ENCODE measurements at regions not wholly inside any gene's neighbourhood (a gene's known extent, or its start where the extent isn't known, plus 50 kb on each side); places are given as distances from the start of the nearest gene placed in this dataset.
A peak's percentile ranks its signal among the peaks of the same experiment; 100 is the strongest.
"Not testable (repeated sequence)": the region's sequence is repeated elsewhere in the genome, so short reads cannot be mapped to it uniquely, and the experiment has no call there.

- Mint-ChIP-seq H3K27ac (no peak overlapping the region), H3K9me3 (peaks cover 5 to 6% of the 10 kb centered on the region in 2 donors), H3K27me3 (ENCODE audit: low read depth) (peaks cover 49% of the 10 kb centered on the region), H3K36me3 (ENCODE audit: insufficient read depth in 2 of 2) (peaks cover 0 to 2% of the 10 kb centered on the region in 2 donors), H3K4me1 (ENCODE audit: low read depth) (no peaks in the 10 kb centered on the region), H3K4me3 (no peak overlapping the region)
- ATAC-seq (replicated peaks in 1 of 2) = no peak
- DNase-seq = no peak
Measured at GRCh38 chr7:45331563-45331962, 174.0 kb downstream of the RAMP3 start.

GRCh38 chr7:45335024-45335423, 177.4 kb downstream of the RAMP3 start:
- H3K4me1 Mint-ChIP-seq (ENCODE audit: low read depth); H3K27ac Mint-ChIP-seq; H3K9me3 Mint-ChIP-seq; H3K36me3 Mint-ChIP-seq (ENCODE audit: insufficient read depth in 2 of 2); H3K4me3 Mint-ChIP-seq; DNase-seq; ATAC-seq (replicated peaks in 1 of 2): not testable (repeated sequence)
- peaks cover 44% of the 10 kb centered on the region for H3K27me3 Mint-ChIP-seq (ENCODE audit: low read depth)

GRCh38 chr7:45342236-45342635, 184.6 kb downstream of the RAMP3 start:
- no peaks in the 10 kb centered on the region for H3K36me3 Mint-ChIP-seq (ENCODE audit: insufficient read depth in 2 of 2)
- H3K4me3 Mint-ChIP-seq = no peak overlapping the region
- peak in 1 of 2 donors; percentile 57 for ATAC-seq (replicated peaks in 1 of 2)
- H3K9me3 Mint-ChIP-seq = no peaks in the 10 kb centered on the region
- DNase-seq = no peak
- no peaks in the 10 kb centered on the region for H3K4me1 Mint-ChIP-seq (ENCODE audit: low read depth)
- no peak overlapping the region for H3K27ac Mint-ChIP-seq
- H3K27me3 Mint-ChIP-seq (ENCODE audit: low read depth) = peaks cover 22% of the 10 kb centered on the region

GRCh38 chr7:45343746-45344145, 186.2 kb downstream of the RAMP3 start:
- DNase-seq (no peak), ATAC-seq (replicated peaks in 1 of 2) (no peak)
- H3K36me3 Mint-ChIP-seq (ENCODE audit: insufficient read depth in 2 of 2) = no peaks in the 10 kb centered on the region
- no peak overlapping the region for H3K27ac Mint-ChIP-seq
- no peaks in the 10 kb centered on the region for H3K9me3 Mint-ChIP-seq
- H3K4me3 Mint-ChIP-seq = no peak overlapping the region
- peaks cover 27% of the 10 kb centered on the region for H3K27me3 Mint-ChIP-seq (ENCODE audit: low read depth)
- H3K4me1 Mint-ChIP-seq (ENCODE audit: low read depth) = no peaks in the 10 kb centered on the region

DNA sequence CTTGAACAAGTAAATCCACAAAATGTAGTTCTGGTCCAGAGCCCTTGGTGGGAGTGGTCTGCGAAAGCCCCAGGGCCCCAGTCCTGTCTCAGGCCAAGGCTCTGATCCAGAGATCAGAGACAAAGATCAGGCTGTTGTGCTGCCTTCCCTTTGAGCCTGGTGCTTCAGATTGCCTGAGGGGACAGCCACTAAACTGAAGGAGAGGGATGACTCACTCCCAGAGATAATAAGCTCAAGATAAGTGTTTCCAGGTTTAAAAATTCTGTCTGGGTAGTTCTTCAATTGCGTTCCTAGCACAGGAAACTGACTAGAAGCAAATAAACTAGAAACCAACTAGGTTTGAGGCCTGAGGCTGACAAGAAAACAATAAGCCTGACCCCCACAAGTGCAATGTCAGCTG, 190.2 kb downstream of the RAMP3 start:
- Mint-ChIP-seq H3K4me3 (no peak overlapping the region), H3K4me1 (ENCODE audit: low read depth) (no peaks in the 10 kb centered on the region), H3K36me3 (ENCODE audit: insufficient read depth in 2 of 2) (no peaks in the 10 kb centered on the region), H3K9me3 (no peaks in the 10 kb centered on the region), H3K27me3 (ENCODE audit: low read depth) (peaks cover 17% of the 10 kb centered on the region), H3K27ac (no peak overlapping the region)
- ATAC-seq (replicated peaks in 1 of 2) (no peak), DNase-seq (no peak)

GRCh38 chr7:45349090-45349489, 191.5 kb downstream of the RAMP3 start:
- DNase-seq (no peak), ATAC-seq (replicated peaks in 1 of 2) (no peak)
- Mint-ChIP-seq H3K36me3 (ENCODE audit: insufficient read depth in 2 of 2) (no peaks in the 10 kb centered on the region), H3K4me3 (no peak overlapping the region), H3K9me3 (no peaks in the 10 kb centered on the region), H3K4me1 (ENCODE audit: low read depth) (no peaks in the 10 kb centered on the region), H3K27ac (no peak overlapping the region), H3K27me3 (ENCODE audit: low read depth) (peaks cover 20% of the 10 kb centered on the region)

- no peak for ATAC-seq (replicated peaks in 1 of 2)
- no peaks in the 10 kb centered on the region for H3K4me1 Mint-ChIP-seq (ENCODE audit: low read depth)
- H3K36me3 Mint-ChIP-seq (ENCODE audit: insufficient read depth in 2 of 2) = no peaks in the 10 kb centered on the region
- no peak for DNase-seq
- no peak overlapping the region for H3K4me3 Mint-ChIP-seq
- H3K27ac Mint-ChIP-seq = no peak overlapping the region
- peaks cover 20% of the 10 kb centered on the region for H3K27me3 Mint-ChIP-seq (ENCODE audit: low read depth)
- H3K9me3 Mint-ChIP-seq = no peaks in the 10 kb centered on the region
Measured at GRCh38 chr7:45350896-45351295, 193.3 kb downstream of the RAMP3 start.

GRCh38 chr7:45358287-45358686, 200.7 kb downstream of the RAMP3 start:
- no peak overlapping the region for H3K4me3 Mint-ChIP-seq
- no peak overlapping the region for H3K27ac Mint-ChIP-seq
- ATAC-seq (replicated peaks in 1 of 2) (no peak), DNase-seq (no peak)
- H3K27me3 Mint-ChIP-seq (ENCODE audit: low read depth) = peaks cover 24% of the 10 kb centered on the region
- H3K36me3 Mint-ChIP-seq (ENCODE audit: insufficient read depth in 2 of 2) = no peaks in the 10 kb centered on the region
- no peaks in the 10 kb centered on the region for H3K4me1 Mint-ChIP-seq (ENCODE audit: low read depth)
- H3K9me3 Mint-ChIP-seq = peaks cover 2 to 4% of the 10 kb centered on the region in 2 donors

GRCh38 chr7:45359250-45359649, 201.7 kb downstream of the RAMP3 start:
- no peak for ATAC-seq (replicated peaks in 1 of 2)
- H3K27me3 Mint-ChIP-seq (ENCODE audit: low read depth) = peaks cover 21% of the 10 kb centered on the region
- no peak for DNase-seq
- no peak overlapping the region for H3K27ac Mint-ChIP-seq
- H3K9me3 Mint-ChIP-seq = peaks cover 2 to 4% of the 10 kb centered on the region in 2 donors
- H3K4me1 Mint-ChIP-seq (ENCODE audit: low read depth) = no peaks in the 10 kb centered on the region
- no peak overlapping the region for H3K4me3 Mint-ChIP-seq
- no peaks in the 10 kb centered on the region for H3K36me3 Mint-ChIP-seq (ENCODE audit: insufficient read depth in 2 of 2)

DNA sequence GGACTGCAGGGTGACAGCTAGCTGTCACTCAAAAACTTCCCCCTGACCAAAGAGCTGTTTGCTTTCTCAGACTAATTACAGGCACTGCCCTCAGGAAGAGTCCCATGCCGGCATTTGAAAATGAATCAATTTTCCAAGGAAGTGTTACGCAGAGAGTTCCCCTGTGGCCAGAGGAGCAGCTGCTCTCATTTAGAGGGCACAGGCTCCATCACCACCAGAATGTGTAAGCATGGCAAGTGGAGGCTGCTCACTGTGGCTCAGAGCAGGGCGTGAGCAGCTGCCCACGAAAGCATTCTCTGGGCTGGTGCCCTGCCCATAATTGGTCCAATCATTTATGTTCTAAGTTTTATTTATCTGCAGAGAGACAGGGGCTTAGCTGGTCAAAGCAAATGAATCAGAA, 202.2 kb downstream of the RAMP3 start:
- DNase-seq = no peak
- no peak for ATAC-seq (replicated peaks in 1 of 2)
- no peak overlapping the region for H3K27ac Mint-ChIP-seq
- H3K4me3 Mint-ChIP-seq = no peak overlapping the region
- peaks cover 2 to 4% of the 10 kb centered on the region in 2 donors for H3K9me3 Mint-ChIP-seq
- H3K36me3 Mint-ChIP-seq (ENCODE audit: insufficient read depth in 2 of 2) = no peaks in the 10 kb centered on the region
- H3K27me3 Mint-ChIP-seq (ENCODE audit: low read depth) = peaks cover 21% of the 10 kb centered on the region
- H3K4me1 Mint-ChIP-seq (ENCODE audit: low read depth) = no peaks in the 10 kb centered on the region

- no peak overlapping the region for H3K4me3 Mint-ChIP-seq
- H3K27me3 Mint-ChIP-seq (ENCODE audit: low read depth) = peaks cover 21% of the 10 kb centered on the region
- H3K4me1 Mint-ChIP-seq (ENCODE audit: low read depth) = no peaks in the 10 kb centered on the region
- ATAC-seq (replicated peaks in 1 of 2) (no peak), DNase-seq (no peak)
- no peaks in the 10 kb centered on the region for H3K36me3 Mint-ChIP-seq (ENCODE audit: insufficient read depth in 2 of 2)
- H3K9me3 Mint-ChIP-seq = peaks cover 2 to 4% of the 10 kb centered on the region in 2 donors
- no peak overlapping the region for H3K27ac Mint-ChIP-seq
Measured at GRCh38 chr7:45363669-45364068, 206.1 kb downstream of the RAMP3 start.

DNA sequence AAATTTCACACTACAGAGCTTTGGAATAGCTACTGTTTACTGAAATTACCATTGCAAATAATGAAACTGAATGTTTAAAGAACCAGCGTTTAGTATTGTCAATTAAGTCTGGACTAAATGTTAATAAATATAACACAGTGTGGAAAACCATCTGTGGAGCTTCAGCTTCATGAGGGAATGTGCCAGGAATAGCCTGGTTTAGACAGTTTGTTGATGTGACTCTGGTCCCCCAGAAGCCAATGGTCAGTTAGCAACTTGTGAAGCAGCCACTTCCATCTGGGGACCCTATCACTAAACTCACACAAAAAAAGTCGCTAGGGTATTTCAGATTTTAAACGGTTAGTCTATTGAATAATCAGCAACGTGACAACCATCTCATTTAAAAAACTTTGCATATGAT, 207.8 kb downstream of the RAMP3 start:
- no peak overlapping the region for H3K4me3 Mint-ChIP-seq
- peaks cover 0 to 2% of the 10 kb centered on the region in 2 donors for H3K9me3 Mint-ChIP-seq
- H3K27ac Mint-ChIP-seq = no peak overlapping the region
- no peak for DNase-seq
- H3K36me3 Mint-ChIP-seq (ENCODE audit: insufficient read depth in 2 of 2) = no peaks in the 10 kb centered on the region
- H3K27me3 Mint-ChIP-seq (ENCODE audit: low read depth) = peaks cover 33% of the 10 kb centered on the region
- no peak for ATAC-seq (replicated peaks in 1 of 2)
- no peaks in the 10 kb centered on the region for H3K4me1 Mint-ChIP-seq (ENCODE audit: low read depth)

GRCh38 chr7:45366475-45366874, 207.7 kb upstream of the ADCY1 start:
- no peak overlapping the region for H3K4me3 Mint-ChIP-seq
- ATAC-seq (replicated peaks in 1 of 2) = no peak
- H3K4me1 Mint-ChIP-seq (ENCODE audit: low read depth) = no peaks in the 10 kb centered on the region
- H3K27me3 Mint-ChIP-seq (ENCODE audit: low read depth) = peaks cover 40% of the 10 kb centered on the region
- DNase-seq = no peak
- H3K9me3 Mint-ChIP-seq = peaks cover 0 to 2% of the 10 kb centered on the region in 2 donors
- H3K27ac Mint-ChIP-seq = no peak overlapping the region
- H3K36me3 Mint-ChIP-seq (ENCODE audit: insufficient read depth in 2 of 2) = no peaks in the 10 kb centered on the region

- H3K4me3 Mint-ChIP-seq = no peak overlapping the region
- H3K27ac Mint-ChIP-seq = no peak overlapping the region
- H3K36me3 Mint-ChIP-seq (ENCODE audit: insufficient read depth in 2 of 2) = no peaks in the 10 kb centered on the region
- DNase-seq = no peak
- peaks cover 35% of the 10 kb centered on the region for H3K27me3 Mint-ChIP-seq (ENCODE audit: low read depth)
- no peak for ATAC-seq (replicated peaks in 1 of 2)
- peaks cover 0 to 2% of the 10 kb centered on the region in 2 donors for H3K9me3 Mint-ChIP-seq
- H3K4me1 Mint-ChIP-seq (ENCODE audit: low read depth) = no peaks in the 10 kb centered on the region
Measured at GRCh38 chr7:45367026-45367425, 207.1 kb upstream of the ADCY1 start.

All from activated T-cell treated with anti-CD3 and anti-CD28 coated beads, Interleukin-2, amount 50 U/mL, for 72 hours (primary cell).